Neuronal stem cell (in vitro differentiated cells): ENCODE measurements at regions not wholly inside any gene's neighbourhood (a gene's known extent, or its start where the extent isn't known, plus 50 kb on each side); places are given as distances from the start of the nearest gene placed in this dataset.

ENCODE experiments used
- DNase-seq: peaks from one replicate; pipeline ENCODE4 v3.0.0-alpha.2; 2013; ENCODE audit warnings: low spot score
- H2AFZ ChIP-seq: one replicate; pipeline ENCODE4 v1.6.1; 2013; ENCODE audit warnings: mild to moderate bottlenecking, low read length, inconsistent platforms
- H2AK5ac ChIP-seq: 2 replicates; pipeline ENCODE4 v1.6.1; 2013; ENCODE audit warnings: low read depth, mild to moderate bottlenecking, inconsistent platforms, low read length, moderate library complexity, mixed read lengths
- H2BK120ac ChIP-seq: 2 replicates; pipeline ENCODE4 v1.6.1; 2013; ENCODE audit warnings: low read depth, mild to moderate bottlenecking, inconsistent platforms, low read length, moderate library complexity, mixed read lengths
- H2BK12ac ChIP-seq: one replicate; pipeline ENCODE4 v1.6.1; 2013; ENCODE audit warnings: low read length, inconsistent platforms
- H2BK15ac ChIP-seq: 2 replicates; pipeline ENCODE4 v1.6.1; 2013; ENCODE audit warnings: mild to moderate bottlenecking, low read length, inconsistent platforms, mixed read lengths
- H2BK5ac ChIP-seq: one replicate; pipeline ENCODE4 v1.6.1; 2013; ENCODE audit warnings: inconsistent platforms, mild to moderate bottlenecking, low read length, moderate library complexity
- H3K14ac ChIP-seq: one replicate; pipeline ENCODE4 v1.6.1; 2013; ENCODE audit warnings: low read length, inconsistent platforms
- H3K18ac ChIP-seq: 2 replicates; pipeline ENCODE4 v1.6.1; 2013; ENCODE audit warnings: low read length, inconsistent platforms
- H3K23ac ChIP-seq: 2 replicates; pipeline ENCODE4 v1.6.1; 2013; ENCODE audit warnings: low read depth, mild to moderate bottlenecking, mixed read lengths, low read length, inconsistent platforms; ENCODE audit not compliant: poor library complexity
- H3K27ac ChIP-seq: replicated peaks from 3 replicates; pipeline ENCODE4 v1.5.1; 2013; ENCODE audit warnings: low read length, inconsistent platforms
- H3K27me3 ChIP-seq, 3 experiments: 2 replicates each; pipeline ENCODE4 v1.6.1; 2013; ENCODE audit warnings: low read length in 3 of 3, mild to moderate bottlenecking in 2 of 3, inconsistent platforms in 1 of 3, low read depth in 1 of 3, mixed read lengths in 1 of 3, moderate library complexity in 1 of 3; ENCODE audit not compliant: control insufficient read depth in 3 of 3, insufficient read depth in 3 of 3
- H3K36me3 ChIP-seq, 2 donors: replicated peaks in 1 of 2; 2 replicates each; pipeline ENCODE4 v1.6.1; 2013; ENCODE audit warnings: low read length in 2 of 2; ENCODE audit not compliant: control insufficient read depth in 2 of 2, insufficient read depth in 2 of 2
- H3K4ac ChIP-seq: 2 replicates; pipeline ENCODE4 v1.6.1; 2013; ENCODE audit warnings: inconsistent platforms, mild to moderate bottlenecking, low read length, moderate library complexity
- H3K4me1 ChIP-seq, 2 donors: 1 replicate in 1 of 2; 2 replicates in 1 of 2; pipeline ENCODE4 v1.6.1; 2013; ENCODE audit warnings: low read length in 2 of 2, low read depth in 1 of 2; ENCODE audit not compliant: control insufficient read depth in 2 of 2, insufficient read depth in 1 of 2
- H3K4me2 ChIP-seq: one replicate; pipeline ENCODE4 v1.6.1; 2013; ENCODE audit warnings: mild to moderate bottlenecking, low read length, inconsistent platforms; ENCODE audit not compliant: insufficient read depth, poor library complexity, severe bottlenecking
- H3K4me3 ChIP-seq, 2 donors: 2 replicates each; pipeline ENCODE4 v1.5.1; 2013; ENCODE audit warnings: low read length in 2 of 2, mild to moderate bottlenecking in 2 of 2, inconsistent platforms in 1 of 2, moderate library complexity in 1 of 2
- H3K79me1 ChIP-seq: one replicate; pipeline ENCODE4 v1.6.1; 2013; ENCODE audit warnings: low read depth, mild to moderate bottlenecking, inconsistent platforms, low read length, moderate library complexity
- H3K9ac ChIP-seq: one replicate; pipeline ENCODE4 v1.6.1; 2013; ENCODE audit warnings: mild to moderate bottlenecking, low read depth, low read length, inconsistent platforms; ENCODE audit not compliant: poor library complexity
- H3K9me3 ChIP-seq, 2 donors: replicated peaks in 1 of 2; 2 replicates each; pipeline versions ENCODE3 to v1.6.1; 2013; ENCODE audit warnings: low read length in 2 of 2, mild to moderate bottlenecking in 2 of 2, inconsistent platforms in 1 of 2, low read depth in 1 of 2, mixed read lengths in 1 of 2, moderate library complexity in 1 of 2; ENCODE audit not compliant: control insufficient read depth in 2 of 2, insufficient read depth in 1 of 2
- H4K8ac ChIP-seq: one replicate; pipeline ENCODE4 v1.6.1; 2013; ENCODE audit warnings: low read depth, mild to moderate bottlenecking, inconsistent platforms, low read length, moderate library complexity
- H4K91ac ChIP-seq: one replicate; pipeline ENCODE4 v1.6.1; 2013; ENCODE audit warnings: low read length, low read depth, mild to moderate bottlenecking, inconsistent platforms; ENCODE audit not compliant: poor library complexity
- whole genome bisulfite sequencing, 2 donors: extraction: QIAGEN DNeasy Blood & Tissue Kit; methylation state at CpG; one replicate each; pipeline ENCODE4 v1.1.7; 2013; ENCODE audit warnings: missing lambda C conversion rate in 2 of 2, mixed read lengths in 1 of 2; ENCODE audit not compliant: insufficient read length in 2 of 2, insufficient replicate concordance in 1 of 2; ENCODE audit errors: extremely low coverage in 2 of 2; 5-methylcytosine and 5-hydroxymethylcytosine counted together

DNA sequence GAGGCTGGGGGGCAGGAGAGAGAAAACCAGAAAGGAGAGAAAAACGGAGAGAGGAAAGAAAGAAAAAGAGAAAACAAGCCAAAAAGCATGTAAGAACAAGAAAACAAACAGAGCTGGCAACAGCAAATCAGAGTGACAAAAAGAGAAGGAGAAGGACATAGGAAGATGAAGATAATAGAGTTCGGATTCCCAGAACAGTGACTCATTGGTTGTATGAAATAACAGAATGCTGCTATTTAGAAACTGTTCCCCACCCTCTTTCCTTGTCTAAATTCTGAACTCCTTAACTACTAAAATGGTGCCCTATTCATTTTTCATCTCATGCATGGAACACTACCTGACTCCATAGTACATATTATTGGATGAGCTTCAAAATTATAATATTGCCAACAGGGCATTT is 317.4 kb downstream of the C11orf87 start:
- Histone ChIP-seq H3K79me1 (no peaks in the 10 kb centered on the region), H2BK120ac (no peak overlapping the region), H2BK12ac (no peak overlapping the region), H2AK5ac (no peak overlapping the region), H3K18ac (no peak overlapping the region), H3K36me3 (no peaks in the 10 kb centered on the region), H3K4me1 (peaks cover 0 to 10% of the 10 kb centered on the region in 2 donors), H4K91ac (no peak overlapping the region), H3K23ac (no peak overlapping the region), H2BK5ac (no peak overlapping the region), H3K27ac (no peak overlapping the region), H3K9me3 (no peaks in the 10 kb centered on the region), H3K4me2 (no peak overlapping the region), H3K14ac (no peak overlapping the region), H3K4ac (no peak overlapping the region), H3K9ac (no peak overlapping the region), H2AFZ (no peak overlapping the region), H3K4me3 (no peak overlapping the region), H4K8ac (no peak overlapping the region), H3K27me3 (no peaks in the 10 kb centered on the region), H2BK15ac (no peak overlapping the region)
- no peak for DNase-seq
- no CpG with 5 or more reads among the region's 2 CpGs for WGBS, 2 donors

- no peak overlapping the region for H3K23ac ChIP-seq
- H3K4me3 ChIP-seq, result no peak overlapping the region
- H3K36me3 ChIP-seq, result no peaks in the 10 kb centered on the region
- no peak overlapping the region for H3K27ac ChIP-seq
- H3K14ac ChIP-seq, result no peak overlapping the region
- H2BK120ac ChIP-seq, result no peak overlapping the region
- H3K4ac ChIP-seq, result no peak overlapping the region
- no peak overlapping the region for H3K4me2 ChIP-seq
- no CpG with 5 or more reads among the region's 4 CpGs for WGBS, 2 donors
- no peaks in the 10 kb centered on the region for H3K9me3 ChIP-seq
- H3K27me3 ChIP-seq, result no peaks in the 10 kb centered on the region
- H2AFZ ChIP-seq, result no peak overlapping the region
- H2BK12ac ChIP-seq, result no peak overlapping the region
- H3K9ac ChIP-seq, result no peak overlapping the region
- no peak overlapping the region for H4K91ac ChIP-seq
- no peaks in the 10 kb centered on the region for H3K79me1 ChIP-seq
- no peak overlapping the region for H2BK5ac ChIP-seq
- no peak overlapping the region for H2BK15ac ChIP-seq
- DNase-seq, result no peak
- no peak overlapping the region for H4K8ac ChIP-seq
- H2AK5ac ChIP-seq, result no peak overlapping the region
- no peak overlapping the region for H3K18ac ChIP-seq
- peaks cover 0 to 4% of the 10 kb centered on the region in 2 donors for H3K4me1 ChIP-seq
These were observed 324.1 kb downstream of the C11orf87 start for GRCh38 chr11:109745996-109746625.

- DNase-seq, result no peak
- H3K18ac ChIP-seq, result no peak overlapping the region
- H3K4me3 ChIP-seq, result no peak overlapping the region
- H2BK120ac ChIP-seq, result no peak overlapping the region
- no peak overlapping the region for H3K4me2 ChIP-seq
- no peak overlapping the region for H2BK15ac ChIP-seq
- no peak overlapping the region for H3K14ac ChIP-seq
- no peaks in the 10 kb centered on the region for H3K79me1 ChIP-seq
- WGBS, 2 donors, result no CpG with 5 or more reads among the region's 7 CpGs
- no peak overlapping the region for H3K9ac ChIP-seq
- no peak overlapping the region for H2BK5ac ChIP-seq
- H2AK5ac ChIP-seq, result no peak overlapping the region
- no peak overlapping the region for H3K23ac ChIP-seq
- no peak overlapping the region for H2AFZ ChIP-seq
- H4K8ac ChIP-seq, result no peak overlapping the region
- H3K4me1 ChIP-seq, result peaks cover 0 to 3% of the 10 kb centered on the region in 2 donors
- no peak overlapping the region for H3K27ac ChIP-seq
- H3K27me3 ChIP-seq, result no peaks in the 10 kb centered on the region
- H4K91ac ChIP-seq, result no peak overlapping the region
- no peaks in the 10 kb centered on the region for H3K9me3 ChIP-seq
- no peaks in the 10 kb centered on the region for H3K36me3 ChIP-seq
- H2BK12ac ChIP-seq, result no peak overlapping the region
- H3K4ac ChIP-seq, result no peak overlapping the region
These were observed 325.8 kb downstream of the C11orf87 start for GRCh38 chr11:109747839-109748238.

- Histone ChIP-seq H3K27ac (no peak overlapping the region), H3K9me3 (no peaks in the 10 kb centered on the region), H2BK5ac (no peak overlapping the region), H4K8ac (no peak overlapping the region), H3K4me2 (no peak overlapping the region), H4K91ac (no peak overlapping the region), H3K4me1 (peaks cover 0 to 3% of the 10 kb centered on the region in 2 donors), H2BK12ac (no peak overlapping the region), H3K4ac (no peak overlapping the region), H3K9ac (no peak overlapping the region), H3K79me1 (no peaks in the 10 kb centered on the region), H3K27me3 (no peaks in the 10 kb centered on the region), H2AFZ (no peak overlapping the region), H3K36me3 (no peaks in the 10 kb centered on the region), H2BK120ac (no peak overlapping the region), H3K4me3 (no peak overlapping the region), H3K18ac (no peak overlapping the region), H2BK15ac (no peak overlapping the region), H3K23ac (no peak overlapping the region), H2AK5ac (no peak overlapping the region), H3K14ac (no peak overlapping the region)
- no peak for DNase-seq
- WGBS, 2 donors, result no CpG with 5 or more reads among the region's 1 CpG
These were observed 327.5 kb downstream of the C11orf87 start for GRCh38 chr11:109749476-109749875.
